ENCODE measurements at regions not wholly inside any gene's neighbourhood (a gene's known extent, or its start where the extent isn't known, plus 50 kb on each side); places are given as distances from the start of the nearest gene placed in this dataset.

DNA sequence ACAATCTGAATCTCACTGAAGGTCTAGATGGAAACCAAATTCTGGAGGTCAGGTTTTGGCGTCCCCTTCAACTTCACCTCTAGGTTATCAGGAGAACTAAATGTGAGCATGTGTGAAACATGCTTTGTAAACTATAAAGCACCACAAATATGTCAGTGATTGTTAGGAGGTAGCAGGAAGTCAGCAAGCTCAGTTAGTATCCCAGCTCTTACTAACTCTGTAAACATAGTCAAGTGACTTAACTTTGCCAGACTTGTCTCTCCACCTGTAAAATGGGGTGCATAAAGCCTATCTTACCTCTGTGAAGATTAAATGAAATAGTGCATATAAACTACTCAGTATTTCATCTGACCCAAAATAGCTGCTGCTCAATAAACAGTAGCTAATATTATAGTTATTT is 121.5 kb downstream of the INSIG2 start:
- no peak for TF ChIP-seq ZSCAN20 (CRISPR knock-in tag; IDR thresholded peaks at IDR 0.05)
- no peak for TF ChIP-seq NPAS2 (CRISPR knock-in tag; IDR thresholded peaks at IDR 0.05; ENCODE audit: borderline replicate concordance)
- no peak for TF ChIP-seq EP300 (IDR thresholded peaks at IDR 0.05)
- TF ChIP-seq, protein P1, sequence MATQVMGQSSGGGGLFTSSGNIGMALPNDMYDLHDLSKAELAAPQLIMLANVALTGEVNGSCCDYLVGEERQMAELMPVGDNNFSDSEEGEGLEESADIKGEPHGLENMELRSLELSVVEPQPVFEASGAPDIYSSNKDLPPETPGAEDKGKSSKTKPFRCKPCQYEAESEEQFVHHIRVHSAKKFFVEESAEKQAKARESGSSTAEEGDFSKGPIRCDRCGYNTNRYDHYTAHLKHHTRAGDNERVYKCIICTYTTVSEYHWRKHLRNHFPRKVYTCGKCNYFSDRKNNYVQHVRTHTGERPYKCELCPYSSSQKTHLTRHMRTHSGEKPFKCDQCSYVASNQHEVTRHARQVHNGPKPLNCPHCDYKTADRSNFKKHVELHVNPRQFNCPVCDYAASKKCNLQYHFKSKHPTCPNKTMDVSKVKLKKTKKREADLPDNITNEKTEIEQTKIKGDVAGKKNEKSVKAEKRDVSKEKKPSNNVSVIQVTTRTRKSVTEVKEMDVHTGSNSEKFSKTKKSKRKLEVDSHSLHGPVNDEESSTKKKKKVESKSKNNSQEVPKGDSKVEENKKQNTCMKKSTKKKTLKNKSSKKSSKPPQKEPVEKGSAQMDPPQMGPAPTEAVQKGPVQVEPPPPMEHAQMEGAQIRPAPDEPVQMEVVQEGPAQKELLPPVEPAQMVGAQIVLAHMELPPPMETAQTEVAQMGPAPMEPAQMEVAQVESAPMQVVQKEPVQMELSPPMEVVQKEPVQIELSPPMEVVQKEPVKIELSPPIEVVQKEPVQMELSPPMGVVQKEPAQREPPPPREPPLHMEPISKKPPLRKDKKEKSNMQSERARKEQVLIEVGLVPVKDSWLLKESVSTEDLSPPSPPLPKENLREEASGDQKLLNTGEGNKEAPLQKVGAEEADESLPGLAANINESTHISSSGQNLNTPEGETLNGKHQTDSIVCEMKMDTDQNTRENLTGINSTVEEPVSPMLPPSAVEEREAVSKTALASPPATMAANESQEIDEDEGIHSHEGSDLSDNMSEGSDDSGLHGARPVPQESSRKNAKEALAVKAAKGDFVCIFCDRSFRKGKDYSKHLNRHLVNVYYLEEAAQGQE (IDR thresholded peaks at IDR 0.05), result no peak
- TF ChIP-seq ZC3H11A (IDR thresholded peaks at IDR 0.05), result no peak
- TF ChIP-seq MYC (IDR thresholded peaks at IDR 0.05; ENCODE audit: borderline replicate concordance, low read length), result no peak
- no peak for TF ChIP-seq RNF2 (IDR thresholded peaks at IDR 0.05; ENCODE audit: borderline replicate concordance, low read depth)
- Histone ChIP-seq H3K4me3 (no peak overlapping the region), H3K9me3 (no peaks in the 10 kb centered on the region), H3K4me2 (no peak overlapping the region), H3K27ac (no peak overlapping the region), H3K4me1 (no peaks in the 10 kb centered on the region)
- FAIRE-seq (no peak), ATAC-seq (no peak), DNase-seq (ENCODE audit: low read depth in 1 of 2, low spot score in 1 of 2) (no peak)
- POLR2A ChIA-PET, result no interaction called here
- 89% methylated on average over 1 of the region's 1 CpG for WGBS (ENCODE audit: missing lambda C conversion rate)
- CTCF ChIA-PET, result interaction anchor here (5.5 kb wide), 1 partner anchor 12 kb away, joined by 27 read pairs; no protein-coding TSS in a partner anchor

DNA sequence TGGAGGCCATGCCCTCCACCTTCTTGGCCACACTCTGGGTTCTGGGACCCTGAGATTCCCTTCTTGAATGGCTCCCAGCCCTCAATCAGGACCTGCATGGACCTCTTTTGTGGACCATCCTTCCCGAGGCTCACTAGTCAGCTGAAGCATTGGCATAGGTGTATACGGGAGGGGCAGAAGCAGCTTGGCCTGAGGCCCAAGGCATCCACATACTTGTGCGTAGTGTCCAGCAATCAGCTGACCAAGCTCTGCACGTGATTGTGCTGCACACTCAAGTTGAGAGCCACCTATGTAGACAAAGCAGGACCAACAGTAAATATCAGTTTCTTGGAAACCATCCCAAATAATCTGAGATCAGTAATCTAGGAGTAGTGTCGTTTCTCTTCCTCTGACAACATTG is 119.6 kb downstream of the INSIG2 start:
- ATAC-seq (no peak), DNase-seq (ENCODE audit: low read depth in 1 of 2, low spot score in 1 of 2) (no peak), FAIRE-seq (no peak)
- no peak overlapping the region for H3K27ac ChIP-seq
- no peak overlapping the region for H3K4me3 ChIP-seq
- TF ChIP-seq, protein P2, sequence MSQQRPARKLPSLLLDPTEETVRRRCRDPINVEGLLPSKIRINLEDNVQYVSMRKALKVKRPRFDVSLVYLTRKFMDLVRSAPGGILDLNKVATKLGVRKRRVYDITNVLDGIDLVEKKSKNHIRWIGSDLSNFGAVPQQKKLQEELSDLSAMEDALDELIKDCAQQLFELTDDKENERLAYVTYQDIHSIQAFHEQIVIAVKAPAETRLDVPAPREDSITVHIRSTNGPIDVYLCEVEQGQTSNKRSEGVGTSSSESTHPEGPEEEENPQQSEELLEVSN (IDR thresholded peaks at IDR 0.05; ENCODE audit: borderline replicate concordance, low read depth), result no peak
- TF ChIP-seq CHD4 (IDR thresholded peaks at IDR 0.05; ENCODE audit: borderline replicate concordance), result no peak
- no peak for TF ChIP-seq ZSCAN20 (CRISPR knock-in tag; IDR thresholded peaks at IDR 0.05)
- TF ChIP-seq HOXA7 (CRISPR knock-in tag; IDR thresholded peaks at IDR 0.05), result no peak
- TF ChIP-seq RFX5 (IDR thresholded peaks at IDR 0.05), result no peak
- TF ChIP-seq SREBF2 (IDR thresholded peaks at IDR 0.05), result no peak
- no peak for TF ChIP-seq NR3C1 (IDR thresholded peaks at IDR 0.05)
- TF ChIP-seq MAZ (IDR thresholded peaks at IDR 0.05; ENCODE audit: borderline replicate concordance, low read depth, low read length), result no peak
- TF ChIP-seq, protein P3, sequence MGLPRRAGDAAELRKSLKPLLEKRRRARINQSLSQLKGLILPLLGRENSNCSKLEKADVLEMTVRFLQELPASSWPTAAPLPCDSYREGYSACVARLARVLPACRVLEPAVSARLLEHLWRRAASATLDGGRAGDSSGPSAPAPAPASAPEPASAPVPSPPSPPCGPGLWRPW (IDR thresholded peaks at IDR 0.05), result no peak
- TF ChIP-seq, protein P4, sequence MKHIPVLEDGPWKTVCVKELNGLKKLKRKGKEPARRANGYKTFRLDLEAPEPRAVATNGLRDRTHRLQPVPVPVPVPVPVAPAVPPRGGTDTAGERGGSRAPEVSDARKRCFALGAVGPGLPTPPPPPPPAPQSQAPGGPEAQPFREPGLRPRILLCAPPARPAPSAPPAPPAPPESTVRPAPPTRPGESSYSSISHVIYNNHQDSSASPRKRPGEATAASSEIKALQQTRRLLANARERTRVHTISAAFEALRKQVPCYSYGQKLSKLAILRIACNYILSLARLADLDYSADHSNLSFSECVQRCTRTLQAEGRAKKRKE (CRISPR knock-in tag; IDR thresholded peaks at IDR 0.05; ENCODE audit: low read depth), result no peak
- no peaks in the 10 kb centered on the region for H3K9me3 ChIP-seq
- no peaks in the 10 kb centered on the region for H3K4me1 ChIP-seq
- no peak overlapping the region for H3K4me2 ChIP-seq
- 39% methylated on average over 5 of the region's 5 CpGs for whole genome bisulfite sequencing (ENCODE audit: missing lambda C conversion rate)
- POLR2A ChIA-PET, result no interaction called here
- CTCF ChIA-PET, result interaction anchor here (1.2 to 5.5 kb wide), 2 partner anchors 14 to 161 kb away, joined by 3 to 27 read pairs; no protein-coding TSS in a partner anchor

DNA sequence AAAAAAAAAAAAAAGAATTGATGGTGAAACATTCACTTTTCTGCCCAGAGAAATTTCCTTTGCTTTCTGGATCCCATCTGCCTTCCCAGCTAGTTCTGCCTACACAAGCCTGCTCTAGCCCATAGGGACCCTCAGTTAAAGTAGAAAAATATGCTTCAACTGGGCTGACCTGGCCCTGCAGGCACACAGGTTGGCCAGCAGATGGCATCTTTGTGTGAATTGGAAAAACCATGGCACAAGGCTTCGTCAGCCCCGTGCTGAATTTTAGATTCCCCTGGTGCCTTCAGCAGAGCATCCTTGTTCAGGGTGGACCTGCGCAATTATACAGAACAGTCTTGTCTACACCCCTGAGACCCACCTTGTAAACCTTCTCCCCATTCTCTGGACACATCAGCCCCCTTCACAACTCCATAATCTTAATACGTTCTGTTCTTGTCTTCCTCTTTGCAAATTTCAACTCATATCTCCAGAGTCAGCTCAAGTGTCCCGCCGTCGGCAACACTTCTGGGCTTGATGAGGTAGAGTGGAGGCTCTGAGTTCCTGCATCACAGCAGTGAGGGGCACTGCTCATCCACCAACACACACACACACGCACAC is 114.5 kb downstream of the INSIG2 start:
- peak; percentile 33 to 54 for DNase-seq (ENCODE audit: low read depth in 1 of 2, low spot score in 1 of 2)
- Histone ChIP-seq H3K4me1 (no peaks in the 10 kb centered on the region), H3K9me3 (no peaks in the 10 kb centered on the region), H3K27ac (no peak overlapping the region), H3K4me2 (no peak overlapping the region), H3K4me3 (no peak overlapping the region)
- peak; percentile 83 to 95 for ATAC-seq
- 24% methylated on average over 8 of the region's 8 CpGs for WGBS (ENCODE audit: missing lambda C conversion rate)
- ChIA-PET POLR2A (no interaction called here), CTCF (interaction anchor here (0.7 to 2.2 kb wide), 13 partner anchors 11 to 901 kb away, joined by 3 to 8 read pairs (median 5); no protein-coding TSS in a partner anchor)
- no peak for FAIRE-seq
- TF ChIP-seq RAD21 (conservative IDR thresholded peaks at IDR 0.05 in 1 of 2, IDR thresholded peaks at IDR 0.05 in 1 of 2) (peak; percentile 43 to 55; a peak in 4 of 5 replicates), ZSCAN20 (CRISPR knock-in tag; IDR thresholded peaks at IDR 0.05) (no peak), SMC3 (IDR thresholded peaks at IDR 0.05) (peak; percentile 66), ESRRA (IDR thresholded peaks at IDR 0.05; ENCODE audit: borderline replicate concordance, low read length) (no peak)
- TF ChIP-seq, protein P5, sequence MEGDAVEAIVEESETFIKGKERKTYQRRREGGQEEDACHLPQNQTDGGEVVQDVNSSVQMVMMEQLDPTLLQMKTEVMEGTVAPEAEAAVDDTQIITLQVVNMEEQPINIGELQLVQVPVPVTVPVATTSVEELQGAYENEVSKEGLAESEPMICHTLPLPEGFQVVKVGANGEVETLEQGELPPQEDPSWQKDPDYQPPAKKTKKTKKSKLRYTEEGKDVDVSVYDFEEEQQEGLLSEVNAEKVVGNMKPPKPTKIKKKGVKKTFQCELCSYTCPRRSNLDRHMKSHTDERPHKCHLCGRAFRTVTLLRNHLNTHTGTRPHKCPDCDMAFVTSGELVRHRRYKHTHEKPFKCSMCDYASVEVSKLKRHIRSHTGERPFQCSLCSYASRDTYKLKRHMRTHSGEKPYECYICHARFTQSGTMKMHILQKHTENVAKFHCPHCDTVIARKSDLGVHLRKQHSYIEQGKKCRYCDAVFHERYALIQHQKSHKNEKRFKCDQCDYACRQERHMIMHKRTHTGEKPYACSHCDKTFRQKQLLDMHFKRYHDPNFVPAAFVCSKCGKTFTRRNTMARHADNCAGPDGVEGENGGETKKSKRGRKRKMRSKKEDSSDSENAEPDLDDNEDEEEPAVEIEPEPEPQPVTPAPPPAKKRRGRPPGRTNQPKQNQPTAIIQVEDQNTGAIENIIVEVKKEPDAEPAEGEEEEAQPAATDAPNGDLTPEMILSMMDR (IDR thresholded peaks at IDR 0.05), result peak; percentile 60
